OCI-LY3 (cell line): ENCODE measurements at regions not wholly inside any gene's neighbourhood (a gene's known extent, or its start where the extent isn't known, plus 50 kb on each side); places are given as distances from the start of the nearest gene placed in this dataset.

ENCODE experiments used
- CTCF ChIP-seq: fragments of 200-600, 300-600 bp; sonication (generic); IDR thresholded peaks from 2 replicates; pipeline ENCODE4 v1.5.1; 2014; ENCODE audit warnings: antibody characterized with exemption, low read length, low read depth
- EZH2phosphoT487 ChIP-seq: fragments of 200-600 bp; shearing (Covaris generic); IDR thresholded peaks from 2 replicates; pipeline ENCODE4 v1.6.1; 2018; ENCODE audit warnings: antibody characterized with exemption, mixed run types, low read depth

DNA sequence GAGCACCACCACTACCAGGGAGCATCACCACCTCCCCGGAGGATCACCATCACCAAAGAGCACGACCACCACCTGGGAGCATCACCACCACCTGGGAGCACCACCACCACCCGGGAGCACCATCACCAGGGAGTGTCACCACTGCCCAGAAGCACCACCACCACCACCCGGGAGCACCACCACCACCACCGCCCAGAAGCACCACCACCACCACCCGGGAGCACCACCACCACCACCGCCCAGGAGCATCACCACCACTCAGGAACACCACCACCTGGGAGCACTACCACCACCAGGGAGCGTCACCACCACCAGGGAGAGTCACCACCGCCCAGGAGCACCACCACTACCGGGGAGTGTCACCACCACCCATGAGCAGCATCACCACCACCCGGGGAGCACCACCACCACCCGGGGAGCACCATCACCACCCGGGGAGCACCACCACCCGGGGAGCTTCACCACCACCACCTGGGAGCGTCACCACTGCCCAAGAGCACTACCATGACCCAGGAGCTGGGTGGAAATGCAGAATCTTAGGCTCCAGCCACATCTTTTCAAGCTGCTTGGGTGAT, 237.3 kb downstream of the SOD2 start:
- TF ChIP-seq CTCF (no peak), EZH2phosphoT487 (no peak)
